Ovary (tissue), 3 donors: ENCODE measurements at regions not wholly inside any gene's neighbourhood (a gene's known extent, or its start where the extent isn't known, plus 50 kb on each side); places are given as distances from the start of the nearest gene placed in this dataset.

Experiments
- CTCF ChIP-seq, 3 donors: fragments of 450-650 bp in 2 of 3; fragments of 200-600 bp in 1 of 3; IDR thresholded peaks; one replicate each; pipeline versions ENCODE4 v1.5.1 to v1.8.0; 2016 to 2022; ENCODE audit warnings: antibody characterized with exemption in 3 of 3, mild to moderate bottlenecking in 1 of 3
- EP300 ChIP-seq: sonication (generic); formaldehyde crosslinking; IDR thresholded peaks from one replicate; pipeline ENCODE4 v1.6.1; 2017; ENCODE audit warnings: antibody characterized with exemption
- POLR2A ChIP-seq: fragments of 450-650 bp; IDR thresholded peaks from one replicate; pipeline ENCODE4 v1.6.1; 2017; ENCODE audit warnings: antibody characterized with exemption, mild to moderate bottlenecking, moderate library complexity
- donor health status: DM: no; HTN: no; CAD: no.

- no peak for TF ChIP-seq CTCF (IDR thresholded peaks at IDR 0.05)
- TF ChIP-seq POLR2A = no peak
- no peak for TF ChIP-seq EP300
Measured at GRCh38 chr6:109925075-109925474, 53.0 kb upstream of the GPR6 start.
